ENCODE measurements at regions not wholly inside any gene's neighbourhood (a gene's known extent, or its start where the extent isn't known, plus 50 kb on each side); places are given as distances from the start of the nearest gene placed in this dataset.

GRCh38 chr21:40936771-40937261 is 89.9 kb upstream of the DSCAM start:
- POLR2A ChIA-PET, result no interaction called here

DNA sequence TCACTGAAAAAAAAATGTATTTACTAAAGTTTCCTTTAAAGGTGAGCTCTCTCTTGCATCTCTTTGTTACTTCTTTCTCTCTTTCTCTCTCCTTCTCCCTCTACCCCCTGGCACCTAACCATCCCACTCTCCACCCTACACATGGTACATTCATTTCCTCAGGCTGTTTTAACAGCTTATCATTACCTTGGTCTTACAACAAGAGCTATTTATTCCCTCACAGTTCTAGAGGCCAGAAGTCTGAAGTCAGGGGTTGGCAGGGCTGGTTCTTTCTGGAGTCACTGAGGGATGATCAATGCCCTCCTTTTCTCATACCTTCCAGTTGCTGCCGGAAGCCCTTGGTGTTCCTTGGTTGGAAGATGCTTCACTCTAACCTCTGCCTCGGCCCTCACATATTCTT is 91.1 kb upstream of the DSCAM start:
- no peak overlapping the region for H3K27ac Mint-ChIP-seq
- H3K4me3 Mint-ChIP-seq, result no peak overlapping the region
- H3K27me3 Mint-ChIP-seq (ENCODE audit: low read depth), result no peaks in the 10 kb centered on the region
- DNase-seq (no peak), ATAC-seq (no peak)
- no peaks in the 10 kb centered on the region for H3K4me1 Mint-ChIP-seq (ENCODE audit: low read depth)
- ChIA-PET POLR2A (no interaction called here), CTCF (no interaction called here)
- H3K36me3 Mint-ChIP-seq (ENCODE audit: low read depth), result no peaks in the 10 kb centered on the region
- no peaks in the 10 kb centered on the region for H3K9me3 Mint-ChIP-seq (ENCODE audit: insufficient read depth)

More at GRCh38 chr21:40936771-40937261, 89.9 kb upstream of the DSCAM start:
- no peaks in the 10 kb centered on the region for H3K9me3 Mint-ChIP-seq (ENCODE audit: insufficient read depth)
- H3K27me3 Mint-ChIP-seq (ENCODE audit: low read depth), result no peaks in the 10 kb centered on the region
- ATAC-seq (no peak), DNase-seq (no peak)
- no peaks in the 10 kb centered on the region for H3K36me3 Mint-ChIP-seq (ENCODE audit: low read depth)
- no peaks in the 10 kb centered on the region for H3K4me1 Mint-ChIP-seq (ENCODE audit: low read depth)
- no peak overlapping the region for H3K27ac Mint-ChIP-seq
- CTCF ChIA-PET, result no interaction called here
- H3K4me3 Mint-ChIP-seq, result no peak overlapping the region

GRCh38 chr21:40938611-40939010 is 91.7 kb upstream of the DSCAM start:
- no peak for DNase-seq
- CTCF ChIA-PET, result no interaction called here
- H3K27me3 Mint-ChIP-seq (ENCODE audit: low read depth), result no peaks in the 10 kb centered on the region
- no peaks in the 10 kb centered on the region for H3K9me3 Mint-ChIP-seq (ENCODE audit: insufficient read depth)
- no peak for ATAC-seq
- H3K27ac Mint-ChIP-seq, result no peak overlapping the region
- no peaks in the 10 kb centered on the region for H3K36me3 Mint-ChIP-seq (ENCODE audit: low read depth)
- H3K4me3 Mint-ChIP-seq, result no peak overlapping the region
- no peaks in the 10 kb centered on the region for H3K4me1 Mint-ChIP-seq (ENCODE audit: low read depth)
- POLR2A ChIA-PET, result no interaction called here

- ChIA-PET POLR2A (no interaction called here), CTCF (no interaction called here)
- H3K27me3 Mint-ChIP-seq (ENCODE audit: low read depth), result no peaks in the 10 kb centered on the region
- ATAC-seq (no peak), DNase-seq (no peak)
- no peak overlapping the region for H3K27ac Mint-ChIP-seq
- no peaks in the 10 kb centered on the region for H3K36me3 Mint-ChIP-seq (ENCODE audit: low read depth)
- no peaks in the 10 kb centered on the region for H3K4me1 Mint-ChIP-seq (ENCODE audit: low read depth)
- no peak overlapping the region for H3K4me3 Mint-ChIP-seq
- no peaks in the 10 kb centered on the region for H3K9me3 Mint-ChIP-seq (ENCODE audit: insufficient read depth)
Measured at GRCh38 chr21:40947713-40948112, 100.8 kb upstream of the DSCAM start.

DNA sequence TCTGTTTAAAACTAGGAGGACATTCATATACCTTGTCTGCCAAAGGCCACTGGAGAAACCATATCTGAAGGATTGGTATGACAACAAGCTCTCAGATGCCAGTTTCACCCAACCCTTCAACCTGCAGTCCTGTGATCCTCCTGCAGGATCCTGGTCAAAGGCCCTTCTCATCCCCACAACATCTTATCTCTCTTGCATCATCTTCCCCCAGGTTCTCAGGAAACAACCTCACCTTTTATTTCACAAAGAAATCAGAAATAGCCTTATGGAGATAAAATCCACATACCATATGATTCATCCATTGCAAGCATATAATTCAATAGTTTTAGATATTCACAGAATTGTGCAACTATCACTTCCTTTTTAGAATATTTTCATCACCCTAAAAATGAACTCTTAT is 104.0 kb upstream of the DSCAM start:
- Mint-ChIP-seq H3K27me3 (ENCODE audit: low read depth) (no peaks in the 10 kb centered on the region), H3K4me3 (no peak overlapping the region), H3K4me1 (ENCODE audit: low read depth) (no peaks in the 10 kb centered on the region), H3K36me3 (ENCODE audit: low read depth) (no peaks in the 10 kb centered on the region), H3K9me3 (ENCODE audit: insufficient read depth) (no peaks in the 10 kb centered on the region), H3K27ac (no peak overlapping the region)
- ChIA-PET CTCF (no interaction called here), POLR2A (no interaction called here)
- DNase-seq (no peak), ATAC-seq (no peak)

- Mint-ChIP-seq H3K4me3 (no peak overlapping the region), H3K9me3 (ENCODE audit: insufficient read depth) (no peaks in the 10 kb centered on the region), H3K36me3 (ENCODE audit: low read depth) (no peaks in the 10 kb centered on the region), H3K4me1 (ENCODE audit: low read depth) (no peaks in the 10 kb centered on the region), H3K27me3 (ENCODE audit: low read depth) (no peaks in the 10 kb centered on the region), H3K27ac (no peak overlapping the region)
- DNase-seq (no peak), ATAC-seq (no peak)
- ChIA-PET CTCF (no interaction called here), POLR2A (no interaction called here)
Measured at GRCh38 chr21:40952551-40953323, 105.8 kb upstream of the DSCAM start.

- ChIA-PET CTCF (no interaction called here), POLR2A (no interaction called here)
- Mint-ChIP-seq H3K9me3 (ENCODE audit: insufficient read depth) (no peaks in the 10 kb centered on the region), H3K27ac (no peak overlapping the region), H3K4me3 (no peak overlapping the region), H3K36me3 (ENCODE audit: low read depth) (no peaks in the 10 kb centered on the region), H3K4me1 (ENCODE audit: low read depth) (no peaks in the 10 kb centered on the region), H3K27me3 (ENCODE audit: low read depth) (no peaks in the 10 kb centered on the region)
- DNase-seq (no peak), ATAC-seq (no peak)
Measured at GRCh38 chr21:40964691-40965090, 117.7 kb upstream of the DSCAM start.

DNA sequence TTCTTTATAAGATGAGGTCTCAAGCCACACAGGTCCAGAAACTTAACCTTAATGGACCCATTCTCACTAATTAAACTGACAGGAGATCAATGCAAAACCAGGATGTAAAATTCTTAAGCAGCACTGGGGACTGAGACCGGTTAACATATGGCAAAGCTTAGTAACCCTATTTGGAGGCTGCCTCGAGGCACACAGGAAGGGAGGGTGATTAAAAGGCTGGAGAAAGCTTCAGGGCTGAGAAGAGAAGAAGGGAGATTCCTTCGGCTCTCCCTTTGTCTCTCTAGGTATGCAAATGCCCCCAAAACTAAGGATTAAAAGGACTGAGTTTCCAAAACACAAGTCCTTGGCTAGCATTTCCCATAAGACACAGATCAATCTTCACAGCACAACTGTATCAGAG is 120.8 kb upstream of the DSCAM start:
- no peak overlapping the region for H3K4me3 Mint-ChIP-seq
- no peaks in the 10 kb centered on the region for H3K36me3 Mint-ChIP-seq (ENCODE audit: low read depth)
- H3K9me3 Mint-ChIP-seq (ENCODE audit: insufficient read depth), result no peaks in the 10 kb centered on the region
- no peak for ATAC-seq
- H3K4me1 Mint-ChIP-seq (ENCODE audit: low read depth), result no peaks in the 10 kb centered on the region
- H3K27me3 Mint-ChIP-seq (ENCODE audit: low read depth), result no peaks in the 10 kb centered on the region
- DNase-seq, result no peak
- POLR2A ChIA-PET, result no interaction called here
- H3K27ac Mint-ChIP-seq, result no peak overlapping the region
- CTCF ChIA-PET, result no interaction called here

GRCh38 chr21:40972151-40972550 is 125.2 kb upstream of the DSCAM start:
- ATAC-seq, result no peak
- CTCF ChIA-PET, result no interaction called here
- Mint-ChIP-seq H3K27me3 (ENCODE audit: low read depth) (no peaks in the 10 kb centered on the region), H3K9me3 (ENCODE audit: insufficient read depth) (no peaks in the 10 kb centered on the region), H3K4me1 (ENCODE audit: low read depth) (no peaks in the 10 kb centered on the region), H3K36me3 (ENCODE audit: low read depth) (no peaks in the 10 kb centered on the region), H3K4me3 (no peak overlapping the region), H3K27ac (no peak overlapping the region)
- DNase-seq, result no peak
- POLR2A ChIA-PET, result no interaction called here

- H3K4me3 Mint-ChIP-seq, result no peak overlapping the region
Measured at GRCh38 chr21:40976198-40977109, 129.5 kb upstream of the DSCAM start.

DNA sequence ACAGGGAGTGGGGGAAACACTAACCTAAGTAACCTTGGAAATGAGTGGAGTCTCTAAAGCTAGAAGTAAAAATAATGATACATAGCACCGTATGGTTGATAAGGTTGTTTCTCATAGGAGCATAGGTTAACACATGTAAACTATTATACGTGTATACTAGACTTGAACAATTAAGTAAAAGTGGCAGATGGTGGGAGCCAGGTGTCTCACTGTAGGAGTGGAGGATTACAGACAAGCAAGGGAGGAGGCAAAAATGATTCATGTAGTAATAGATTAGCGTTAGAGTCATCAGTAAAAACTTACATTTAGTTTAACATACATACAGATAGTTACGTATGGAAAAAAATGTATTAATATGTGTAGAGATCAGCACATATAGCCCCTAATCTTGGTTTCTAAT is 138.4 kb upstream of the DSCAM start:
- Mint-ChIP-seq H3K27me3 (ENCODE audit: low read depth) (no peaks in the 10 kb centered on the region), H3K4me1 (ENCODE audit: low read depth) (no peaks in the 10 kb centered on the region), H3K9me3 (ENCODE audit: insufficient read depth) (no peaks in the 10 kb centered on the region), H3K27ac (no peak overlapping the region), H3K36me3 (ENCODE audit: low read depth) (no peaks in the 10 kb centered on the region), H3K4me3 (no peak overlapping the region)
- CTCF ChIA-PET, result no interaction called here
- no peak for DNase-seq
- POLR2A ChIA-PET, result no interaction called here
- ATAC-seq, result no peak

More at GRCh38 chr21:40976198-40977109, 129.5 kb upstream of the DSCAM start:
- Mint-ChIP-seq H3K27me3 (ENCODE audit: low read depth) (no peaks in the 10 kb centered on the region), H3K4me1 (ENCODE audit: low read depth) (no peaks in the 10 kb centered on the region), H3K36me3 (ENCODE audit: low read depth) (no peaks in the 10 kb centered on the region), H3K9me3 (ENCODE audit: insufficient read depth) (no peaks in the 10 kb centered on the region), H3K27ac (no peak overlapping the region)
- ChIA-PET POLR2A (no interaction called here), CTCF (no interaction called here)
- ATAC-seq (no peak), DNase-seq (no peak)

DNA sequence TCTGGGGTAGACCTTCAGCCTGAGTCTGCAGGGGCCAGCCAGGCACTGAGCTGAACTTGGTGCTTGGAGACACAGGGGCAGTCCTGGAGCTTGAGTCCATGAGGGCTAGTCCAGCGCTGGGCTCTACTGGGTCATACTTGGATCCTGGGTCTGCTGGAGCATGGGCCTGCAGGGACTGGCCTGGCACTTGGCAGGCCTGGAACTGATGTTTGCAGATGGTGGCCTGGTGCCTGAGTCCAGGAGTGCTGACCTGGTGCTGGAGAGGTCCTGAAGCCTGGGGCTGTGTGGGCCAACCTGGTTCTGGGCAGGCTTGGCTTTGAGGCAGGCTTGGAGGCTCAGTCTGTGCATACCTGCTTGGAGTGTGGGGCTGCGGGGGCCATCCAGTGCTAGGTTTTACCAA is 143.4 kb upstream of the DSCAM start:
- no peak overlapping the region for H3K4me3 Mint-ChIP-seq
- no peak for DNase-seq
- ChIA-PET POLR2A (no interaction called here), CTCF (no interaction called here)
- no peaks in the 10 kb centered on the region for H3K27me3 Mint-ChIP-seq (ENCODE audit: low read depth)
- no peak overlapping the region for H3K27ac Mint-ChIP-seq
- H3K36me3 Mint-ChIP-seq (ENCODE audit: low read depth), result no peaks in the 10 kb centered on the region
- no peak for ATAC-seq
- H3K9me3 Mint-ChIP-seq (ENCODE audit: insufficient read depth), result no peaks in the 10 kb centered on the region
- H3K4me1 Mint-ChIP-seq (ENCODE audit: low read depth), result no peaks in the 10 kb centered on the region
